GM06990 (cell line): ENCODE measurements at regions not wholly inside any gene's neighbourhood (a gene's known extent, or its start where the extent isn't known, plus 50 kb on each side); places are given as distances from the start of the nearest gene placed in this dataset.

Experiments
- DNase-seq: peaks from one replicate; pipeline ENCODE4 v3.0.0-alpha.2; 2011; ENCODE audit not compliant: insufficient read length; ENCODE audit errors: extremely low read depth
- H3K27me3 ChIP-seq: replicated peaks from 2 replicates; pipeline ENCODE4 v1.6.0; 2011; ENCODE audit warnings: low read length; ENCODE audit not compliant: control insufficient read depth, insufficient read depth
- H3K36me3 ChIP-seq: 2 replicates; pipeline ENCODE4 v1.5.1; 2011; ENCODE audit warnings: low read length; ENCODE audit not compliant: control insufficient read depth, insufficient read depth
- H3K4me3 ChIP-seq: replicated peaks from 2 replicates; pipeline ENCODE4 v1.5.1; 2011; ENCODE audit warnings: low read depth, mild to moderate bottlenecking, control low read depth, low read length
- TF ChIP-seq, protein P1 (sequence below): IDR thresholded peaks from 2 replicates; pipeline ENCODE4 v1.5.1; 2011; ENCODE audit warnings: low read length, control low read depth, mild to moderate bottlenecking, inconsistent platforms; ENCODE audit not compliant: insufficient read depth, poor library complexity, severe bottlenecking

DNA sequence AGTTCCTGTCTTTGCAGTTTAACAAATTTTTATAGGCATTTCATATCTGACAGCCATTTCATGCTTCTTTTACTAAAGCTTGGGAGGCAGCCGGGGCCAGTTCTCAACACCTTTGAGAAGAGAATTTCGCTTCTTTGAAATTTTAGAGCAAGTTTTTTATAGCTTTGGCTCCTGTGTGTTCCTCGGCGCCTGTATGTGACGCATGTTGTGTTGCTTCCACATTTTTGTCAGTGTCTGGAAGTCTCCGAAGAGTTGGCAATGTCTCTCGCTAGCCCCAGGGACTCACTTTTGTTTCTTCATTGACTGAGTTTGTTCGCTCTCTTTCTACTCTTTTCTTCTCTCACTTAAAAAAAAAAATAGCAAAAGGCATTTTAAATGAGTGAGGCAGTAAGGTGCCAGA, 386.9 kb upstream of the PLXNA2 start:
- no peak for DNase-seq
- no peaks in the 10 kb centered on the region for H3K27me3 ChIP-seq
- H3K4me3 ChIP-seq, result no peak overlapping the region
- H3K36me3 ChIP-seq, result no peaks in the 10 kb centered on the region
- TF ChIP-seq, protein P1, sequence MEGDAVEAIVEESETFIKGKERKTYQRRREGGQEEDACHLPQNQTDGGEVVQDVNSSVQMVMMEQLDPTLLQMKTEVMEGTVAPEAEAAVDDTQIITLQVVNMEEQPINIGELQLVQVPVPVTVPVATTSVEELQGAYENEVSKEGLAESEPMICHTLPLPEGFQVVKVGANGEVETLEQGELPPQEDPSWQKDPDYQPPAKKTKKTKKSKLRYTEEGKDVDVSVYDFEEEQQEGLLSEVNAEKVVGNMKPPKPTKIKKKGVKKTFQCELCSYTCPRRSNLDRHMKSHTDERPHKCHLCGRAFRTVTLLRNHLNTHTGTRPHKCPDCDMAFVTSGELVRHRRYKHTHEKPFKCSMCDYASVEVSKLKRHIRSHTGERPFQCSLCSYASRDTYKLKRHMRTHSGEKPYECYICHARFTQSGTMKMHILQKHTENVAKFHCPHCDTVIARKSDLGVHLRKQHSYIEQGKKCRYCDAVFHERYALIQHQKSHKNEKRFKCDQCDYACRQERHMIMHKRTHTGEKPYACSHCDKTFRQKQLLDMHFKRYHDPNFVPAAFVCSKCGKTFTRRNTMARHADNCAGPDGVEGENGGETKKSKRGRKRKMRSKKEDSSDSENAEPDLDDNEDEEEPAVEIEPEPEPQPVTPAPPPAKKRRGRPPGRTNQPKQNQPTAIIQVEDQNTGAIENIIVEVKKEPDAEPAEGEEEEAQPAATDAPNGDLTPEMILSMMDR, result no peak

DNA sequence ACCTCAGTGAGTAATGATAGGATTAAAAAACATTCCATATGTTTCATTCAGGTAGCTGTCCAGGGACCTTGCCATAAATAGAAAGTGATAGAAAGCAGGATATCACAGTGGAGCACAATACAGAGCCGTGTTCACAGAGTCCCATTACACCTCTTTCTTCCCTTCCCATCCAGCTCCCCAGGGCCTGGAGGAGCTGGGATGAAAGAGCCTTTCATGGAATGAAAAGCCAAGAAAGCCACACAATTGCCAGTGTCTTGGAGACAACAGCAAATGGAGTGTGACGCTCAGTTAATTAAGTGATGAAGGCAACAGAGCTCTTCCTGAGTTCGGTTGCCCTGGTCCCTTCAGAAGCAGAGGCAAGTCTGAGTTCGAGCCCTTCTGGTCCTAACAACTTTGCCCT, 387.3 kb upstream of the PLXNA2 start:
- TF ChIP-seq, protein P1, result no peak
- H3K36me3 ChIP-seq, result no peaks in the 10 kb centered on the region
- no peak for DNase-seq
- no peak overlapping the region for H3K4me3 ChIP-seq
- no peaks in the 10 kb centered on the region for H3K27me3 ChIP-seq

DNA sequence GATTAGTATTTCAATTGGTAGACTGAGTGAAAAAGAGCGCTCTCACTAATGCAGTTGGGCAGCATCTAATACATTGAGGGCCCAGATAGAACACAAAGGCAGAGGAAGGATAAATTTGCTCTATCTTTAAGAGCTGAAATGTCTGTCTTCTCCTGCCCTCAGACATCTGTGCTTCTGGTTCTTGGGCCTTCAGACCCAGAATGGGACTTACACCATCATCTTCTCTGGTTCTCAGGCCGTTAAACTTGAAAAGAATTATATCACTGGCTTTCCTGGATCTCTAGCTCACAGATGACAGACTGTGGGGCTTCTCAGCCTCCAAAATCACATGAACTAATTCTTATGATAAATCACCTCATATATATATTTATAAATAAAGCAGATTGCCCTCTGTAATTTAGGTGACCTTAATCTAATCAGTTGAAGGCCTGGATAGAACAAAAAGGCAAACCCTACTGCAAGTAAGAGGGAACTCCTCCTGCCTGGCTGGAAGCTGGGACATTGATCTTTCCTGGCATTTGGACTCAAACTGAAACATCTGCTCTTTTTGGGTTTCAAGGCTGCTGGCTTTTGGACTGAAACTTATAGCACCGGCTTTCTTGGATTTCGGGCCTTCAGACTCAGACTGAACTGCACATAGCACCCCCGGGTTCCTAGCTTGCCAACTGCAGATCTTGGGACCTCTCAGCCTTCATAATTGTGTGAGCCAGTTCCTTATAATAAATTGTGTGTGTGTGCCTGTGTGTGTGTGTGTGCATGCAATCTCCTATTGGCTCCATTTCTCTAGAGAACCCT, 390.4 kb upstream of the PLXNA2 start:
- Histone ChIP-seq H3K36me3 (no peaks in the 10 kb centered on the region), H3K4me3 (no peak overlapping the region), H3K27me3 (no peaks in the 10 kb centered on the region)
- no peak for DNase-seq
- TF ChIP-seq, protein P1, result no peak

DNA sequence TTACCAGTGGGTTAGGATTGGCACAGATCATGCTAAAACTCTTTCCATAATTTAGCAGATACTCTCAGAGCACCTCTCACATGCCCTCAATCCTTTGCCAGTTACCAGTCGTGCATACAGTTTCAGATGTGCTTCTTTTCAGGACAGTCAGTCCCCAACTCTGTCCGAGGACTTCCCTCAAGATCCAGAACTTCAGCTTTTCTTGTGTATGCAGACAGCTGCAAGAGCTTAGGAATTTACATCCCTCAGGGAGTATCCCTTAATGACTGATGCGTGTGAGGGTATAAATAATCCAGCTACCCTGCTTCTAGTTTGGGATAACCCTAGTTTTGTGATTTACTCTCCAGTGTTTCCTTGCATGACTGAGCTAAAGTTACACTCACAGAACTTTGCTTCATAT, 393.0 kb upstream of the PLXNA2 start:
- DNase-seq, result no peak
- TF ChIP-seq, protein P1, result no peak
- Histone ChIP-seq H3K27me3 (no peaks in the 10 kb centered on the region), H3K36me3 (no peaks in the 10 kb centered on the region), H3K4me3 (no peak overlapping the region)

DNA sequence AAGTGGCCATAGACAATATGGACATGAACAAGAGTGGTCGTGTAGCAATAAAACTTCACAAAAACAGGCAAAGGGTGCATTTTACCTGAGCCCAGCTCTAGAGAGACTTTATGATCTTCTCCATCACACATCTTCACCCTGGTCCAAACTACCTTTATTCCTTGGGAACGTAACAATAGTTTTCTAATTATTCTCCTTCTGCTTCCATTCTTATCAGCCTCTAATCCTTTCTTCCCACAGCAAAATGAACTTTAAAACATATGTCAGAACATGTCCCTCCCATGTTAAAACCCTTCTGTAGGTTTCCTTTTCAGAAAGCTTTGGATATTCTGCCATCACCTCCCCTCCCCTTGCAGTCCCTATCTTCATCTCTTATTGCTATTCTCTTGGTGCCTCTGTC, 395.2 kb upstream of the PLXNA2 start:
- H3K27me3 ChIP-seq, result no peaks in the 10 kb centered on the region
- TF ChIP-seq, protein P1, result no peak
- no peak for DNase-seq
- H3K4me3 ChIP-seq, result no peak overlapping the region
- H3K36me3 ChIP-seq, result no peaks in the 10 kb centered on the region
